ENCODE measurements at regions not wholly inside any gene's neighbourhood (a gene's known extent, or its start where the extent isn't known, plus 50 kb on each side); places are given as distances from the start of the nearest gene placed in this dataset.

DNA sequence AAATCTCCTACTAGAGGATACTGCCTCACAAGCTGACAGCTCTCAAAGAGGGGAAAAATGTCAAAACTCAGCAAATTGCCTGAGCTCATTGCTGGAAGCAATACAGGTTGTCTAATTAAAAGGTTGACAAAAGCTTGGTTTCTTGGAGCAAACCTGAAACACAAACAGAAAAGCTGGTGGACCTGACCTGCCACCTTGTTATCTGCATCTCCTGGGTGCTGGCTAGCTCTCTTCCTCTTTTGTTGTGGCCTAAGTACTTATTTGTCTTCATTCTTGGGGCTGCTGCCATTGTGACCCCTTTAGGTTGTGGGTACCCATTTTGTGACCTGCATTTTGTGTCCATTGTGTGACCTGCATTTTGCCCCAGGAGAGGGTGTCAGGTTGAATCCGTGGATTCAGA lies 184.5 kb downstream of the KIT start:
- POLR2A ChIA-PET: no interaction called here
- no peak overlapping the region for H3K4me3 ChIP-seq (replicated peaks in 1 of 2; ENCODE audit: low read depth in 1 of 2, low read length in 2 of 2)
- RAD21 ChIA-PET (ENCODE audit: low non-redundant PET in 1 of 2, low total read pairs in 2 of 2, uncharacterized antibody in 2 of 2, unreplicated experiment in 2 of 2): no interaction called here
- no peaks in the 10 kb centered on the region for H3K27me3 ChIP-seq (ENCODE audit: insufficient read depth, low read length)
- H3K9me3 ChIP-seq (ENCODE audit: control insufficient read depth in 1 of 2, insufficient read depth in 1 of 2, low read depth in 1 of 2, low read length in 2 of 2): no peaks in the 10 kb centered on the region
- CTCF ChIA-PET: interaction anchor here (0.7 kb wide), 1 partner anchor 277 kb away, joined by 3 read pairs; no protein-coding TSS in a partner anchor
- TF ChIP-seq, protein P1, sequence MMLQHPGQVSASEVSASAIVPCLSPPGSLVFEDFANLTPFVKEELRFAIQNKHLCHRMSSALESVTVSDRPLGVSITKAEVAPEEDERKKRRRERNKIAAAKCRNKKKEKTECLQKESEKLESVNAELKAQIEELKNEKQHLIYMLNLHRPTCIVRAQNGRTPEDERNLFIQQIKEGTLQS (IDR thresholded peaks at IDR 0.05): no peak
- TF ChIP-seq POLR2A (IDR thresholded peaks at IDR 0.05; ENCODE audit: borderline replicate concordance, extremely low read depth, insufficient read depth, insufficient read length) (no peak), YY1 (IDR thresholded peaks at IDR 0.05; ENCODE audit: extremely low read depth, insufficient replicate concordance, low read depth, low read length) (no peak), EZH2 (IDR thresholded peaks at IDR 0.05) (no peak), FOSL1 (IDR thresholded peaks at IDR 0.05; ENCODE audit: low read depth) (no peak), JUND (IDR thresholded peaks at IDR 0.05) (no peak), SRF (IDR thresholded peaks at IDR 0.05; ENCODE audit: low read depth) (no peak), EZH2phosphoT487 (IDR thresholded peaks at IDR 0.05; ENCODE audit: borderline replicate concordance) (no peak), CEBPB (IDR thresholded peaks at IDR 0.05; ENCODE audit: low read depth) (no peak), ELF1 (IDR thresholded peaks at IDR 0.05; ENCODE audit: borderline replicate concordance, low read depth) (no peak), ZNF274 (IDR thresholded peaks at IDR 0.05; ENCODE audit: low read depth, low read length) (no peak), TCF7L2 (IDR thresholded peaks at IDR 0.05; ENCODE audit: borderline replicate concordance, extremely low read depth, insufficient read depth, insufficient read length) (no peak)
- TF ChIP-seq, protein P2, sequence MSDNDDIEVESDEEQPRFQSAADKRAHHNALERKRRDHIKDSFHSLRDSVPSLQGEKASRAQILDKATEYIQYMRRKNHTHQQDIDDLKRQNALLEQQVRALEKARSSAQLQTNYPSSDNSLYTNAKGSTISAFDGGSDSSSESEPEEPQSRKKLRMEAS (IDR thresholded peaks at IDR 0.05): no peak
- intact Hi-C loops (cut with micrococcal nuclease): no loop called here
- BruUV-seq (replicated peaks): no TSS peak
- no peaks in the 10 kb centered on the region for H3K4me1 ChIP-seq (ENCODE audit: control insufficient read depth in 1 of 2, insufficient read depth in 2 of 2, low read length in 2 of 2)
- H3K27ac ChIP-seq (ENCODE audit: low read depth, low read length): no peak overlapping the region
- H3K9ac ChIP-seq (ENCODE audit: low read length): no peak overlapping the region
- ATAC-seq (no peak), DNase-seq (ENCODE audit: low read depth, low spot score) (no peak)
- no peak overlapping the region for H3K4me2 ChIP-seq (ENCODE audit: low read length)
- H3K36me3 ChIP-seq (ENCODE audit: control insufficient read depth in 1 of 2, insufficient read depth in 2 of 2, low read length in 2 of 2): no peaks in the 10 kb centered on the region
- no peaks in the 10 kb centered on the region for H4K20me1 ChIP-seq (ENCODE audit: insufficient read depth)
- no peaks in the 10 kb centered on the region for H3K9me2 ChIP-seq (ENCODE audit: insufficient read depth)
- no peak overlapping the region for H2AFZ ChIP-seq (ENCODE audit: low read depth, low read length, poor library complexity, severe bottlenecking)
- no peaks in the 10 kb centered on the region for H3K79me2 ChIP-seq (ENCODE audit: insufficient read depth, low read length)
